PC-9 (cell line): ENCODE measurements at regions not wholly inside any gene's neighbourhood (a gene's known extent, or its start where the extent isn't known, plus 50 kb on each side); places are given as distances from the start of the nearest gene placed in this dataset.

Experiments
- CTCF ChIP-seq: fragments of 200-600 bp; sonication (generic); conservative IDR thresholded peaks from 2 replicates; pipeline ENCODE4 v1.6.1; 2017; ENCODE audit warnings: mixed run types, antibody characterized with exemption, mild to moderate bottlenecking, moderate library complexity
- EZH2 ChIP-seq: fragments of 200-600 bp; sonication (generic); IDR thresholded peaks from 2 replicates; pipeline ENCODE4 v1.8.0; 2017; ENCODE audit warnings: antibody characterized with exemption, low read depth

GRCh38 chr1:163870666-163871065, 548.9 kb downstream of the NUF2 start:
- TF ChIP-seq CTCF = no peak
- no peak for TF ChIP-seq EZH2
